GM21529 (cell line): ENCODE measurements at regions not wholly inside any gene's neighbourhood (a gene's known extent, or its start where the extent isn't known, plus 50 kb on each side); places are given as distances from the start of the nearest gene placed in this dataset.

Source experiments
- ATAC-seq: cut with Tn5 transposase; IDR thresholded peaks from one replicate; pipeline ENCODE4 v1.9.1; 2021; ENCODE audit not compliant: unreplicated experiment

DNA sequence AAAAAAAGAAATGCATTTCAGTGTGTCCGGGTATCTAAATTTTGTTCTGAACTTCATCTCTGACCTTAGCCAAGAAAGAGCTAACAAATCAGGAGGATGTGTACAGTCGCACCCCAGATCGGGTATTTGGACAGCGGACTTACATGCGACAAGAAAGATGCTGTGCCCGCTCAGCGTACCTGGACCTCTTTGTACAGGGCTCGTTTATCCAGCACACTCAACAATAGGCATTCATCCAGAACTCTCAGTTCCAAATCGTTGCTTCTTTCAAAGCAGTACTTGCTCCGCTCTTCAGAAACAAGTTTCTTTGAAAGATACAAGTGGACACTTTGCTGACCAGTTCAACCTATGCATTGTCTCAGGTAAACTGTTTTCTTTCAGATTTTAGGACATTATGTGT lies 191.7 kb downstream of the LY86 start:
- no peak for ATAC-seq

DNA sequence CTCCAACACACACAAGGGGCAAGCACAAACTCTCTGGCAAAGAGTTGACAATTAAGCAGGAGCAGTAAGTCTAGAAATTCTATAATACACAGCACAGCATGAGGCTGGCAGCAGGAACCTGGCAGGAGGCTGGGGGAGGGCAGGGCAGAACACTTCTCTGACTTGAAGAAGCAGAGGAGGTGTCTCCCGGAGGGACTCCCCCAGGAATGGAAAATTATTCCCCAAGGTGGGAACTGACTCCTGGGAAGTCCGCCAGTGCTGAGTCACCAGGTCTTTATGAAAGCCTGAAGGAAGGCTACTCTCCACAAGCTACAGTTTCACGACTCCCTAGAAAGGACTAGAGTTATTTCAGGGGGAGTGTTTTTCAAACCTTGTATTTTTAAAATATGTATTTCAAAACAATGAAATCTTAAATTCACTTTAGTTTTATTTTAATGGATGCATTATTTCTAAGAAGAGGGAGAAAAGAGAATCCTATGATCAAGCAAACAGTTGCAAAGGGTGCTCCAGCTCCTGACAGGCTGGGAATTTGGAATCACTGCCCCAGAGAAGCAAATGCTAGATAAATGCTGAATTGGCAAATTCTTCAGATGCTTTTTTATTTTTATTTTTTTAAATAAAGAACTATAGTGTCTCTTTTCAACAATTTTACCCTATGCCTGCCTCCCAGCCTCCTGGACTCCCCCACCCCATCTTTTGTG lies 192.8 kb downstream of the LY86 start:
- no peak for ATAC-seq

- no peak for ATAC-seq
These were observed 193.3 kb downstream of the LY86 start for GRCh38 chr6:6781873-6782227.

DNA sequence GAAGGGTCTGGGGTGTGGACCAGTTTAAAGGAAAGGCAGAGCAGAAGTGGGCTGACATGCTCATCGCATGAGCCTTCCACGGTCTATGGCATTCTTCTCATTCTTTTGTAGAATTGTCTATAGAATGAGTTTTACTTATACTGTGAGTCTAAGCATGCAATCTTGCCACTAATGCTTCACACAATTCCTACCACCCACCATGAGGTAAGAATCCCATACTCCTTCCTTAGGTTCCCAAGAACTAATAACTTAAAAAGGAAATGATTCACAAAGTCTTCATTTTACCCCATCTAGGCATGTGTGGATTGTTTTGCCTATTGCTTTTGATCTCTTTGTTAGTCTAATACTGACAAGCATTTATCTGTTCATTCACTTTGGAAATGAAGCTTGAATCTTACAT lies 195.2 kb downstream of the LY86 start:
- ATAC-seq = no peak

DNA sequence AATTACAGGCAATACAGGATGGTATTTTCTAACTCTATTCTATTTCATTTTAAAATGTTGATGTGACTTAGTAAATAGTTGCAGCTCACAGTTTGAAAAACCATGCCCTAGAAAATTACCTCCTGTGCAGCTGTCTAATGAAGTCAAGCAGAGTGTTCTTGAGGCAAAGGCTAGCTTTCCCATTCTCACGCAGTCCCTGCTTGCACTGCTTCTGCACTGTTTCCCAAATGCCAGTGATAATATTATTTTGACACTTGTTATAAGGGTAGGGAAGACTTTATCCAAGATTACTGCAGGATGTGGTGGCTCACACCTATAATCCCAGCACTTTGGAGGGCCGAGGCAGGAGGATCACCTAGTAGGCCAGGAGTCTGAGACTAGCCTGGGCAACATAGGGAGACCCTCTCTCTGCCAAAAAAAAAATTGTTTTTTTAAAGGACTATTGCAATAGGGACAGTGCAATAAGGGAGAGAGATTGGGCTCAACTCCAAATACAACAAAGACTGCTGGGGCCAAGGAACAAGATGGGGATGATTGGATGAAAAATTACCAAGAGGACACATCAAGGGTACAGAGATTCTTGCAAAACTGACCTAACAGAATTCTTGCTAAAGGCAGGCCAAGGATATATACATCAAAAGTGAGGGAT lies 196.1 kb downstream of the LY86 start:
- no peak for ATAC-seq

GRCh38 chr6:6785163-6785521 lies 196.6 kb downstream of the LY86 start:
- ATAC-seq = no peak

- peak; percentile 45 for ATAC-seq
These were observed 200.0 kb downstream of the LY86 start for GRCh38 chr6:6788394-6789032.

- no peak for ATAC-seq
These were observed 201.9 kb downstream of the LY86 start for GRCh38 chr6:6790393-6790792.

DNA sequence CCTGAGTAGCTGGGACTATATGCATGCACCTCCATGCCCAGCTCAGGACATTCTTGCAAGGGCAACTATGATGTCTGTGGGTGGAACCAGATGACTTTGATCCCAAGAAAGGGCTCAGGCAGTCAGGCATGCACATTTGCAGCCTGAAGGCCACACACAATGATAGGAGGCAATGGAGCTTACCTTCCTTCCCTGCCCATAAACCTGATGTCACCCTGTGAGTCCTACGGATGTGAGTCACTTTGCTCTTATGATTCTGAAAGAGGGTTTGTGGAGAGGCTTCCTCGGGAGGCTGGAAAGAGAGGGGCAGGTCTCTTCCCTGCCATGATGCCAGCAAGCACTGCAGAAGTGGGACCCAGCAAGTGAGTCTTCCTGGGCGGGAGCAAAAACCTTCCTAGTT lies 202.4 kb downstream of the LY86 start:
- no peak for ATAC-seq

GRCh38 chr6:6793388-6794250 lies 205.1 kb downstream of the LY86 start:
- ATAC-seq = no peak

GRCh38 chr6:6795393-6795792 lies 206.9 kb downstream of the LY86 start:
- ATAC-seq = no peak

DNA sequence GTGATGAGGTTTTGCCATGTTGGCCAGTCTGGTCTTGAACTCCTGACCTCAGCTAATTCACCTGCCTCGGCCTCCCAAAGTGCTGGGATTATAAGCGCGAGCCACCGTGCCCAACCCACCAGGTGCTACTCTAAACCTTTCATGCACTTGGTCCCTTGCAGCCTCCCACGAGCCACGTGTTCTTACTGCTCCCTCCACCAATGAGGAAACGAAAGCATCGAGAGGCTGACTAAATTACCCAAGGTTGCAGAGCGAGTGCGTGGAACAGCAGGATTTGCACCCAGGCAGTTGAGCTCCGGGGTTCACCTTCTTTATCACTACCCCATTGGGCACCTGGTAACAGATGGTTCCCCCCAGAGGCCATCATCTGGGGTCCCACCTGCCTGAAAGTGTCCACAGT lies 208.3 kb downstream of the LY86 start:
- ATAC-seq = no peak

DNA sequence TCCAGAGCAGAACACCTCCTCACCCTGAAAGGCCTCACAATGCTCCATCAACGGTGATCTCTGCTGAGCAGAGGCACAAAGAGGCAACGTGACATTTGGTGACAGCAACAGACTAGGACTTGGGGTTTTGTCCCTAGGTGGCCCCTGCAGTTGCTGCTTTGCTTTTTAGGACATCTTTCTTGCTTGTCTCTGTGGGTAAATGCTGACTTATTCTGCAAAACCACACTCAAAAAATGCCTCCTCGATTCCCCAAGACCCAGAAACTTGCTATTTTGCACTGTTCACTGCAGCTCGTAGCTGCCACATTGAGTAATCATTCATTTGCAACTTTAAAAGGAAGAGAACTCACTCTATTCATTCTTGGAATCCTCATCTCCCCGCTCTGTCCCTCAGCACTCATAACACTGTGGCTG lies 209.9 kb downstream of the LY86 start:
- peak; percentile 46 for ATAC-seq

- ATAC-seq = no peak
These were observed 212.4 kb downstream of the LY86 start for GRCh38 chr6:6801005-6801335.

- no peak for ATAC-seq
These were observed 213.2 kb downstream of the LY86 start for GRCh38 chr6:6801635-6802218.

DNA sequence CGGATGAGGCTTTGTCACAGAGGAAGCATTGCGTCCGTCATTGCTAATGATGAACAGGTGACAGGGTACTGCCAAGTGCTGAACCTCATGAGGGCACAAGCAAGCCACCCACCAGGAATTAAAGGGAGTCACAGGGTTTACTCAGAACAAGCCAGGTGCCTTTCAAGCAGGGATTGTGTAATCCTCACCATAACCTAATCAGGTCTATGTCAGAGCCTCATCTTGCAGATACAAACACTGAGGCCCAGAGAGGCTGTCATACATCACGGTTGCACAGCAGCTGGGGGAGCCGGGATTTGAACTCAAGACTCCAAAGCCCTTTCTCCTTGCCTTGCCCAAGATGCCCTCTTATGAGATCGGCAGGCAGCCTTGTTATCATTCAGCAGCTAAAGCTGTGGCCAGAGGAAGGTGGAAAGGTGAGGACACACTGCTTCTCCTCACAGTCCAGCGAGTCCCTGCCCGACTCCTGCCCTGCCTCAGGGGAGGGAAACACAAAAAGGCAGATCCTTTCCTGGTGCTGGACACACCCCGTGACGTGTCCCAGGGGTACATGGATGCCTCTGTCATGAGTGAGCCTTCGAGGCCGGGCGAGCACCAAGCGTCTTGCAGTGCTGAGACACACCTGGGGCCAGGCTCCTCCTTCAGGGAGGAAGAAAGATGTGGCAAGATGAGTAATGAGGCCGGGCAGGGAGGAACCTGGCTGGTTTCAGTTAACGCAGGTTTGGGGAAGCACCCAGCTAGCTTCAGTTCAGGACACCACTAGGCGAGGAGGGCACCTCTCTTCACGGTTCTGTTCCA lies 214.9 kb downstream of the LY86 start:
- peak; percentile 79 for ATAC-seq

GRCh38 chr6:6804843-6805615 lies 216.5 kb downstream of the LY86 start:
- ATAC-seq = no peak

DNA sequence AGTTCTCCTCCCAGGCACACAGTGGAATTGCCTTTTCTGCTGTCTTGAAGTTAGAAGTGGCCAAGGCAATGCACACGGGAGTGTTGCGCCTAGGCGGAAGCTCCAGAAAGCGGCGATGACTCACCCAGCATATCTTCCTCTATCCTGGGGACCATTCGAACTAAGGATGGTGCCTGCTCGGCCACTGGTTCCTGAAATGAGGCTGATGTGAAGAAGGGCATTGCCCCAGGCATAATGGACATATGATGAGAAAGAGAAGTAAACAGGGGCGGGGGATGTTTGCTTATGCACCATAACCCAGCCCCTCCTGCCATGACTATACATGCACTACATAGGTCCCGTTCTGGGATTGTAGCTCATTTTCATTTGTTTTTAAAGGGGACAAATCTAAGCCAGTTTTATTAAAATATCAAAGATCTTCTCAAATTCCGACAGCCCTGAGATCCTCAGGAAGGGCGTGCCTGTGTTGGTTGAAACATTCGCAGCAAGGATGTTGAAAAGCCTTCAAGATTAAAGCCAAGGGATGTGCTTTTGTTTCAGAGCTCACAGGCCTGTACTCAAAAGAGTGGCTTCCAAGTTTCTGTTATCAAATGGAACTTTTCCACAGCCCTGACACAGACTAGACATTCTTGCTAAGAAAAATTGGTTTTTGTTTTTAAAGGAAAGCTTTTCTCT lies 218.5 kb downstream of the LY86 start:
- ATAC-seq = no peak

- ATAC-seq = no peak
These were observed 219.8 kb downstream of the LY86 start for GRCh38 chr6:6808343-6808742.
